Fibroblast of lung (primary cell): ENCODE measurements at regions not wholly inside any gene's neighbourhood (a gene's known extent, or its start where the extent isn't known, plus 50 kb on each side); places are given as distances from the start of the nearest gene placed in this dataset.

Source experiments
- EZH2 ChIP-seq: IDR thresholded peaks from 2 replicates; pipeline ENCODE4 v1.5.1; 2012; ENCODE audit warnings: low read length, control low read depth, mild to moderate bottlenecking; ENCODE audit errors: missing control alignments
- TF ChIP-seq, protein P1 (sequence below), 2 donors: IDR thresholded peaks in 1 of 2; conservative IDR thresholded peaks in 1 of 2; 1 replicate in 1 of 2; 2 replicates in 1 of 2; pipeline ENCODE4 v1.5.1; 2011 to 2012; ENCODE audit warnings: low read length in 2 of 2, control low read depth in 1 of 2, inconsistent platforms in 1 of 2, low read depth in 1 of 2, mild to moderate bottlenecking in 1 of 2

DNA sequence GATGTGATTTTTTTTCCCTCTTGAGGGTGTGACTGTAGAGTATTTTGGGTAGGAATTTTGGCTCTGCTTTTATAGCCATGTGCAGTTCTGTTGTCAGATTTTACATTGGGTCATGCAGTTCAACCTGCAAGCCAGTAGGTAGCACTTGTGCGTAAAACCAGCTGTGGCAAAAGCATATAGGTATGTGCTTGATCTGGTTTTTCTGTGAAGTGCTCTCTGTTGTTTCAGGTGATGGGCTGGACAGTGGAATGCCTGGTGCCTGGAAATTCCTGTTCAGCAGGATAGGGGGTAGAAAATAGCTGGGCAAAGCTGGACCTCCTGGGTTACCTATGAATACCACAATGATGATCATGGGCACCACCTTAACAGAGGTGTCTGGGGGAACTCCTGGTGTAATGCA, 584.2 kb upstream of the PCDH10 start:
- TF ChIP-seq, protein P1, sequence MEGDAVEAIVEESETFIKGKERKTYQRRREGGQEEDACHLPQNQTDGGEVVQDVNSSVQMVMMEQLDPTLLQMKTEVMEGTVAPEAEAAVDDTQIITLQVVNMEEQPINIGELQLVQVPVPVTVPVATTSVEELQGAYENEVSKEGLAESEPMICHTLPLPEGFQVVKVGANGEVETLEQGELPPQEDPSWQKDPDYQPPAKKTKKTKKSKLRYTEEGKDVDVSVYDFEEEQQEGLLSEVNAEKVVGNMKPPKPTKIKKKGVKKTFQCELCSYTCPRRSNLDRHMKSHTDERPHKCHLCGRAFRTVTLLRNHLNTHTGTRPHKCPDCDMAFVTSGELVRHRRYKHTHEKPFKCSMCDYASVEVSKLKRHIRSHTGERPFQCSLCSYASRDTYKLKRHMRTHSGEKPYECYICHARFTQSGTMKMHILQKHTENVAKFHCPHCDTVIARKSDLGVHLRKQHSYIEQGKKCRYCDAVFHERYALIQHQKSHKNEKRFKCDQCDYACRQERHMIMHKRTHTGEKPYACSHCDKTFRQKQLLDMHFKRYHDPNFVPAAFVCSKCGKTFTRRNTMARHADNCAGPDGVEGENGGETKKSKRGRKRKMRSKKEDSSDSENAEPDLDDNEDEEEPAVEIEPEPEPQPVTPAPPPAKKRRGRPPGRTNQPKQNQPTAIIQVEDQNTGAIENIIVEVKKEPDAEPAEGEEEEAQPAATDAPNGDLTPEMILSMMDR (conservative IDR thresholded peaks at IDR 0.05 in 1 of 2, IDR thresholded peaks at IDR 0.05 in 1 of 2; ENCODE audit: low read depth in 1 of 2, low read length in 2 of 2): no peak
- no peak for TF ChIP-seq EZH2
